ENCODE measurements at regions not wholly inside any gene's neighbourhood (a gene's known extent, or its start where the extent isn't known, plus 50 kb on each side); places are given as distances from the start of the nearest gene placed in this dataset.

GRCh38 chr5:113748403-113748802 is 234.9 kb downstream of the YTHDC2 start:
- BruUV-seq (replicated peaks), result no TSS peak
- no peaks in the 10 kb centered on the region for H3K36me3 ChIP-seq (ENCODE audit: control insufficient read depth in 1 of 2, insufficient read depth in 2 of 2, low read length in 2 of 2)
- no peaks in the 10 kb centered on the region for H3K9me2 ChIP-seq (ENCODE audit: insufficient read depth)
- H3K27ac ChIP-seq (ENCODE audit: low read depth, low read length), result no peak overlapping the region
- ChIA-PET RAD21 (ENCODE audit: low non-redundant PET in 1 of 2, low total read pairs in 2 of 2, uncharacterized antibody in 2 of 2, unreplicated experiment in 2 of 2) (no interaction called here), POLR2A (no interaction called here), CTCF (no interaction called here)
- H2AFZ ChIP-seq (ENCODE audit: low read depth, low read length, poor library complexity, severe bottlenecking), result no peak overlapping the region
- H4K20me1 ChIP-seq (ENCODE audit: insufficient read depth), result no peaks in the 10 kb centered on the region
- H3K79me2 ChIP-seq (ENCODE audit: insufficient read depth, low read length), result no peaks in the 10 kb centered on the region
- H3K9me3 ChIP-seq (ENCODE audit: control insufficient read depth in 1 of 2, insufficient read depth in 1 of 2, low read depth in 1 of 2, low read length in 2 of 2), result no peaks in the 10 kb centered on the region
- intact Hi-C loops (cut with micrococcal nuclease), result no loop called here
- DNase-seq (ENCODE audit: low read depth, low spot score), result no peak
- H3K27me3 ChIP-seq (ENCODE audit: insufficient read depth, low read length), result no peaks in the 10 kb centered on the region
- no peak for ATAC-seq
- H3K9ac ChIP-seq (ENCODE audit: low read length), result no peak overlapping the region
- H3K4me3 ChIP-seq (replicated peaks in 1 of 2; ENCODE audit: low read depth in 1 of 2, low read length in 2 of 2), result no peak overlapping the region
- no peak overlapping the region for H3K4me2 ChIP-seq (ENCODE audit: low read length)
- TF ChIP-seq, protein P1, sequence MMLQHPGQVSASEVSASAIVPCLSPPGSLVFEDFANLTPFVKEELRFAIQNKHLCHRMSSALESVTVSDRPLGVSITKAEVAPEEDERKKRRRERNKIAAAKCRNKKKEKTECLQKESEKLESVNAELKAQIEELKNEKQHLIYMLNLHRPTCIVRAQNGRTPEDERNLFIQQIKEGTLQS (IDR thresholded peaks at IDR 0.05), result no peak
- no peak for TF ChIP-seq SIN3A (IDR thresholded peaks at IDR 0.05; ENCODE audit: low read depth)
- no peak for TF ChIP-seq ZFX (IDR thresholded peaks at IDR 0.05)
- no peak for TF ChIP-seq EGR1 (IDR thresholded peaks at IDR 0.05; ENCODE audit: low read depth)
- TF ChIP-seq ZNF274 (IDR thresholded peaks at IDR 0.05; ENCODE audit: low read depth, low read length), result no peak
- no peak for TF ChIP-seq CEBPB (IDR thresholded peaks at IDR 0.05; ENCODE audit: low read depth)
- no peak for TF ChIP-seq POLR2AphosphoS5 (IDR thresholded peaks at IDR 0.05; ENCODE audit: low read depth, low read length)
- no peak for TF ChIP-seq CBX3 (IDR thresholded peaks at IDR 0.05; ENCODE audit: low read depth)
- TF ChIP-seq, protein P2, sequence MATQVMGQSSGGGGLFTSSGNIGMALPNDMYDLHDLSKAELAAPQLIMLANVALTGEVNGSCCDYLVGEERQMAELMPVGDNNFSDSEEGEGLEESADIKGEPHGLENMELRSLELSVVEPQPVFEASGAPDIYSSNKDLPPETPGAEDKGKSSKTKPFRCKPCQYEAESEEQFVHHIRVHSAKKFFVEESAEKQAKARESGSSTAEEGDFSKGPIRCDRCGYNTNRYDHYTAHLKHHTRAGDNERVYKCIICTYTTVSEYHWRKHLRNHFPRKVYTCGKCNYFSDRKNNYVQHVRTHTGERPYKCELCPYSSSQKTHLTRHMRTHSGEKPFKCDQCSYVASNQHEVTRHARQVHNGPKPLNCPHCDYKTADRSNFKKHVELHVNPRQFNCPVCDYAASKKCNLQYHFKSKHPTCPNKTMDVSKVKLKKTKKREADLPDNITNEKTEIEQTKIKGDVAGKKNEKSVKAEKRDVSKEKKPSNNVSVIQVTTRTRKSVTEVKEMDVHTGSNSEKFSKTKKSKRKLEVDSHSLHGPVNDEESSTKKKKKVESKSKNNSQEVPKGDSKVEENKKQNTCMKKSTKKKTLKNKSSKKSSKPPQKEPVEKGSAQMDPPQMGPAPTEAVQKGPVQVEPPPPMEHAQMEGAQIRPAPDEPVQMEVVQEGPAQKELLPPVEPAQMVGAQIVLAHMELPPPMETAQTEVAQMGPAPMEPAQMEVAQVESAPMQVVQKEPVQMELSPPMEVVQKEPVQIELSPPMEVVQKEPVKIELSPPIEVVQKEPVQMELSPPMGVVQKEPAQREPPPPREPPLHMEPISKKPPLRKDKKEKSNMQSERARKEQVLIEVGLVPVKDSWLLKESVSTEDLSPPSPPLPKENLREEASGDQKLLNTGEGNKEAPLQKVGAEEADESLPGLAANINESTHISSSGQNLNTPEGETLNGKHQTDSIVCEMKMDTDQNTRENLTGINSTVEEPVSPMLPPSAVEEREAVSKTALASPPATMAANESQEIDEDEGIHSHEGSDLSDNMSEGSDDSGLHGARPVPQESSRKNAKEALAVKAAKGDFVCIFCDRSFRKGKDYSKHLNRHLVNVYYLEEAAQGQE (IDR thresholded peaks at IDR 0.05; ENCODE audit: low read depth), result no peak
- TF ChIP-seq JUND (IDR thresholded peaks at IDR 0.05), result no peak
- TF ChIP-seq, protein P3, sequence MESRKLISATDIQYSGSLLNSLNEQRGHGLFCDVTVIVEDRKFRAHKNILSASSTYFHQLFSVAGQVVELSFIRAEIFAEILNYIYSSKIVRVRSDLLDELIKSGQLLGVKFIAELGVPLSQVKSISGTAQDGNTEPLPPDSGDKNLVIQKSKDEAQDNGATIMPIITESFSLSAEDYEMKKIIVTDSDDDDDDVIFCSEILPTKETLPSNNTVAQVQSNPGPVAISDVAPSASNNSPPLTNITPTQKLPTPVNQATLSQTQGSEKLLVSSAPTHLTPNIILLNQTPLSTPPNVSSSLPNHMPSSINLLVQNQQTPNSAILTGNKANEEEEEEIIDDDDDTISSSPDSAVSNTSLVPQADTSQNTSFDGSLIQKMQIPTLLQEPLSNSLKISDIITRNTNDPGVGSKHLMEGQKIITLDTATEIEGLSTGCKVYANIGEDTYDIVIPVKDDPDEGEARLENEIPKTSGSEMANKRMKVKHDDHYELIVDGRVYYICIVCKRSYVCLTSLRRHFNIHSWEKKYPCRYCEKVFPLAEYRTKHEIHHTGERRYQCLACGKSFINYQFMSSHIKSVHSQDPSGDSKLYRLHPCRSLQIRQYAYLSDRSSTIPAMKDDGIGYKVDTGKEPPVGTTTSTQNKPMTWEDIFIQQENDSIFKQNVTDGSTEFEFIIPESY (IDR thresholded peaks at IDR 0.05; ENCODE audit: extremely low read depth, insufficient replicate concordance, low read length), result no peak
- no peak for TF ChIP-seq FOSL1 (IDR thresholded peaks at IDR 0.05; ENCODE audit: low read depth)
- no peak for TF ChIP-seq SP1 (IDR thresholded peaks at IDR 0.05; ENCODE audit: low read depth)
- no peak for TF ChIP-seq POLR2A (IDR thresholded peaks at IDR 0.05; ENCODE audit: borderline replicate concordance, extremely low read depth, insufficient read depth, insufficient read length)
- no peak for TF ChIP-seq YY1 (IDR thresholded peaks at IDR 0.05; ENCODE audit: extremely low read depth, insufficient replicate concordance, low read depth, low read length)
- no peak for TF ChIP-seq RAD21 (IDR thresholded peaks at IDR 0.05; ENCODE audit: low read depth)
- no peaks in the 10 kb centered on the region for H3K4me1 ChIP-seq (ENCODE audit: control insufficient read depth in 1 of 2, insufficient read depth in 2 of 2, low read length in 2 of 2)
